Central memory CD4-positive, alpha-beta T cell (primary cell): ENCODE measurements at regions not wholly inside any gene's neighbourhood (a gene's known extent, or its start where the extent isn't known, plus 50 kb on each side); places are given as distances from the start of the nearest gene placed in this dataset.
"Not testable (repeated sequence)": the region's sequence is repeated elsewhere in the genome, so short reads cannot be mapped to it uniquely, and the experiment has no call there.

ENCODE experiments used
- DNase-seq: peaks from one replicate; pipeline ENCODE4 v3.0.0; 2022

DNA sequence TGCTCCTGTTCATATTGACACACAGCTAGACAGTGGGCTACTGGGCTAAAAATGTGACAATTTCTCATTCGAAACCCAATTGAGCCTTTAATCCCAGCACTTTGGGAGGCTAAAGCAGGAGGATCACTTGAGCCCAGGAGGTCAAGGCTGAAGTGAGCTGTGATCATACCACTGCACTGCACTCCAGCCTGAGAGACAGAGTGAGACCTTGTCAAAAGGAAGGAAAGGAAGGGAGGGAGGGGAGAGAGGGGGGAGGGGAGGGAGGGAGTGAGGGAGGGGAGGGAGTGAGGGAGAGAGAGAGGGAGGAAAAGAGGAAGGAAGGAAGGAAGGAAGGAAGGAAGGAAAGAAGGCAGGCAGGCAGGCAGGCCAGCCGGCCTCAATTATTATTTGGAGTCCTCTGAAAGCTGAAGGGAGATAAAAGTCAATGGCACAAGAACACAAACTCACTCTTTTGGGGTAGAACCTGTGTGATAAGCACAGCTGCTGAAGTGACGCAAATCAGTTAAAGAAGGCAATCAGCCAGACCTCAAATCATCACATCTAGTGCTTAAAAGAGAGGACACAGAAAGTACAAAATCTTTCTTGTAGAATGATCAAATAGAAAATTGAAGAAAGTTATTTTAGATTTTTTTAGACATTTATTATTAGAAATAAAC lies 98.1 kb downstream of the CCDC71L start:
- no peak for DNase-seq

DNA sequence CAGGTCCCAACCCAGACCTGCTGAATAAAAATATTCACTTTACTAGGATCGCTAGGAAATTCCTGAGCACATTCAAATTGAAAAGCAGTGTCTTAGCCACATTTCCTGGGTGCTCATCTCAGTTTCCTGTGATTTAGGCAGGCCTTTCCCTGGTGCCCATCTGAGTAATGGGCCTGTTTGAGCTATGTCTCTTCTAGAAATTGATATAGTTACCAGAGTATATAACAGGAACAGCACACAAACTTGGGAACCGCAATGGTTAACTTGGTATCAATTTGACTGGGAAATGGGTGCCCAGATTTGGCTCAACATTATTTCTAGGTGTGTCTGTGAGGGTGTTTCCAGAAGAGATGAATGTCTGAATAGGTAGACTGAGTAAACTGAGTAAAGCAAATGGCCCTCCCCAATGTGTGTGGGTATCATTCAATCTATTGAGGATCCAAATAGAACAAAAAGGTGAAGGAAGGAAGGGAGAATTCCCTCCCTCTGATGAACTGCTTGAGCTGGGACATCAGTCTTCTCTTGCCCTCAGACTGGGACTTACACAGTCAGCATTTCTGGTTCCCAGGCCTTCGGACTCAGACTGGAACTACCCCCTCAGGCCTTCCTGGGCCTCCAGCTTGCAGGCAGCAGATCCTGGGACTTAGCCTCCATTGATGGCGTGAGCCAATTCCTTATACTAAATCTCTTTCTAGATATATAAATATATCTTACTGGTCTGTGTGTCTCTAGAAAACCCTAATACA lies 99.1 kb downstream of the CCDC71L start:
- DNase-seq = no peak

DNA sequence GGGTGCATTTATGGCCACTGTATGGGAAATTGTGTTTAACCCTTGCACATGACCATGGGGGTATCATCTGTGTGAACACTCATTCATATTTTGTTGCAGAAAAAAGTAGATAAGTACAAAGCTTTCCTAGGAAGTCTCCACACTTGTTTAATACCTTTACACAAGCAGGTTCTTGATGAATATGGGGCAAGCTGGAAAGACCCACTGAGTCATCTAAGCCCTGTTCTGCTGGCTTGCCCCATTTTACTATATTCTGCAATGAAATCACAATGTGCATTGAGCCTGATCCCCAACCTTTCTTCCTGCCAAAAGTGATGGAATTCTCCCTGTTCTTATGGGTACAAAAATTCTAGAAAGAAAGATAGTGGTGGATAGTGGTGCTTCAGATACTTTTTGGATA lies 99.8 kb downstream of the CCDC71L start:
- no peak for DNase-seq

DNA sequence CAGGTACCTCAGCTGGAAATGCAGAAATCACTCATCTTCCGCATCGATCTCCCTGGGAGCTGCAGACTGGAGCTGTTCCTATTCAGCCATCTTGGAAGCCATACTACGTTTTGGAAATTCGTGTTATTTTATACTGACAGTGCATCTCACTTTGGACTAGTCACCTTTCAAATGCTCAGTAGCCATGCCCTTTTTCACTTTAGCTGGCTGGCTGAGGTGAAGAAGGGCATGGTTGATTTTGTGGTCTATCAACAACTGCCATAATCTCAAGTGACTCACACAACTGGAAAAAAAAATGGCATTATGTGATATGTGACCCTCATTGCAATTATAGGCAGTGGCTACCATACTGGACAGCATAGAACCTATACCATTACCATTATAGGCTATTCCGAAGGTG lies 100.5 kb downstream of the CCDC71L start:
- DNase-seq = no peak

DNA sequence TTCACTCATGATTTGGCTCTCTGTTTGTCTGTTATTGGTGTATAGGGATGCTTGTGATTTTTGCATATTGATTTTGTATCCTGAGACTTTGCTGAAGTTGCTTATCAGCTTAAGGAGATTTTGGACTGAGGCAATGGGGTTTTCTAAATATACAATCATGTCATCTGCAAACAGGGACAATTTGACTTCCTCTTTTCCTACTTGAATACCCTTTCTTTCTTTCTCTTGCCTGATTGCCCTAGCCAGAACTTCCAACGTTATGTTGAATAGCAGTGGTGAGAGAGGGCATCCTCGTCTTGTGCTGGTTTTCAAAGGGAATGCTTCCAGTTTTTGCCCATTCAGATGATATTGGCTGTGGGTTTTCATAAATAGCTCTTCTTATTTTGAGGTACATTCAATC lies 104.7 kb downstream of the CCDC71L start:
- DNase-seq = not testable (repeated sequence)

DNA sequence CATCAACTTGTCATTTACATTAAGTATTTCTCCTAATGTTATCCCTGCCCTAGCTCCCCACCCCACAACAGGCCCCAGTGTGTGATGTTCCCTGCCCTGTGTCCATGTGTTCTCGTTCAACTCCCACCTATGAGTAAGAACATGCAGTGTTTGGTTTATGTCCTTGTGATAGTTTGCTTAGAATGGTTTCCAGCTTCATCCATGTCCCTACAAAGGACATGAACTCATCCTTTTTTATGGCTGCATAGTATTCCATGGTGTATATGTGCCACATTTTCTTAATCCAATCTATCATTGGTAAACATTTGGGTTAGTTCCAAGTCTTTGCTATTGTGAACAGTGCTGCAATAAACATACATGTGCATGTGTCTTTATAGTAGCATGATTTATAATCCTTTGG lies 106.3 kb downstream of the CCDC71L start:
- not testable (repeated sequence) for DNase-seq

DNA sequence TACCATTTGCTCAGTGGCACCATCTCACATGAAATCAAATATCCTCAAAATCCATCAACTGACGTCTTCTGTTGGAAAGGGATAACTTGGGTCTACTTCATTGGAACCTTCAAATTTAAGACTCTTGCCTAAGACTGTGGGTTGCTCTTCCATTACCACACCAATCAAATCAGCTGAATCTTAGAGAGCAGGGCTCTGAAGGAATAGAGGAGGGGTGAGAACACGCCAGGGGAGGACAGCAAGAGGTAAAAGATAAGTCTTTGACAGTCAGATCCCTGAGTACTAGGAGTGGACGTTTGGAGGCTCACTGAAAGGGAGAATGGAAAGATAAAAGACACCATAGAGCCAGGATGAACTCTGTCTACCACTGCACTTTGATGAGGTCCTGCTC lies 107.5 kb downstream of the CCDC71L start:
- no peak for DNase-seq

DNA sequence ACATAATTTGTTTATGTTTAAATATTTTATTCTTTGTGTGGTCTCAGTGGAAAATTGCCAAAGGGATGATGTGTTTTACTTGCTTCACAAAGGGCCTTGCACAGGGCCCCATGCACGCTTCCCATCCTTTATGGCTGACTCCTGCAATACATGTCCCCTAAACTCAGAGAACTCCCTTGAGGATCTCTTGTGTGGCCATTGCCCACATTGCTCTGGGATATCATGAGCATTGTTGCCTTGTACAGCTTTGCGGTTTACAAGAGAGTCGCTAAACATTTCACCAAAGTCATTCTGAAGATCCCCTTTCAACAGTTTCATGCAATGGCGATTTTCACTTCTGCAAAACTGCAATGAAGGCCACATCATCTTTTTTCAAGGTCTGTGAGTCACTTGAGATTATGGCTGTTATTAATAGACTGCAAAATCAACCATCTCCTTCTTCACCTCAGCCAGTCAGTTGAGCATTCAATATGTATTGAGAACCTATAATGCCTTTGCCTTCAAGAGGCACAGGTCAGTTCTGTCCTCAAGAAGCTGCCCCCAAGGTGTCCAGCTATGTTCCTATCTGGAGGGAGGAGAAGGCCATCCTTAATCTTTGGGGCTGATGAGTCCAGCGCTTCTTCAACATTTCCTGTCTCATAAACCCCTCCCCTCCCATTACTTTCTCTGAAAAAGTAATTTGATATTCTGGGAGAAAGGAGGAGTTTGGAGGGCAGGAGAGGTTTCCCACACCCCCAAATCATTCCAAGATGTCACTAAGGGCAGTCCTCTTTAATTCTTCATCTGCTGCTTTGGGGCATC lies 108.1 kb downstream of the CCDC71L start:
- DNase-seq = no peak

DNA sequence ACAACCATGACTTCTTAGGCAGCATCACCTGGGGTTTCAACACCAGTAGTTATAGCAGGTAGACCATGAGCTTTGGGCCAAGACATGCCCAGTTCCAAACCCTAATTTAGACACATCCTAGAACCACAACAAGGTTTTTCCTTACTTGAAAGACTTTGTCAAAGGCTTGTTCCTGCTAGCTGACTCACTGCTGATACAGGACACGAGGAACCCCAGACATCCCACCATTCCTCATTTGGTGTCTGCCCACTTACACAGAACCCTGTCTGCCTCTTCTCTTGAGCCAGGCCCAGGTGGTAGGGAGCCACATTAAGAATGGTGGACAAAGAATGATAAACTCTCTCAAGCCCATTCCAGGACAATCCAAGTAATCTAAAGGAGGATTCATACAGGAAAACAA lies 109.0 kb downstream of the CCDC71L start:
- DNase-seq = no peak

DNA sequence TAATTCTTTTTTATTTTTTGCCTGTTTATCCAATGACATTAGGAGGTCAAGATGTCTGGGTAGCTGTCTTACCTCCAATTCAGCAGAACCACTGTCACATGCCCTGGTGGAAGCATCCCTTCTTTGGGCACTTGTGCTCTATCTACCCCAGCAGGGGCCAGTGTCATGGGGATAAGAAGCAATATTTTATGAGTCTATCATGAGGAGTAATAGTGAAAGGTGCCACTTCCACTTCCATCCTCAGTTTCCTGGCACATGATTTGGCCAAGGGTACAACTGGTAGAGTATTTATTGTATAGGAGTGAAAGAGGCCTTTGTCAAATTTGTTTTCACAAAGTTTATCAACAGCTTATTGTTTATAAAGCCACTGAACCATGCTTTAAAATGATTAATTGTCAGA lies 112.5 kb downstream of the CCDC71L start:
- no peak for DNase-seq

DNA sequence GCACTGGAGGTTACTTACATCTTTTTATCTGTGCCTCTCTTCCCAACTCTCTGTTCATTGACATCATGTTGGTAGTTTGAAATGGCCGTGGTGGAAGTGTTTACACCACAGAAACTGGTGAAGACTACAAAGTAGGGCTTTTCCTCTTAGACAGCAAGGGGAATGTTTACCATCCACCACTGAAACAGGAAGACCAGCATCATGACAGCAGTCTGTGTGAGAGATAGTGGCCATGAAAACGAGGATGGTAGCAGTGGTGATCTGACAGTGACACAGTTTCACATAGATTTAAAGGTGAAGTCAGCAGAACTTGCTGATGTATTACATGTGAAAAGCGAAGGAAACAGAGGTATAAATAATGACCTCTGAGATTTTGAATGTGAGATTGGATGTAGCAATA lies 115.7 kb downstream of the CCDC71L start:
- DNase-seq = no peak

DNA sequence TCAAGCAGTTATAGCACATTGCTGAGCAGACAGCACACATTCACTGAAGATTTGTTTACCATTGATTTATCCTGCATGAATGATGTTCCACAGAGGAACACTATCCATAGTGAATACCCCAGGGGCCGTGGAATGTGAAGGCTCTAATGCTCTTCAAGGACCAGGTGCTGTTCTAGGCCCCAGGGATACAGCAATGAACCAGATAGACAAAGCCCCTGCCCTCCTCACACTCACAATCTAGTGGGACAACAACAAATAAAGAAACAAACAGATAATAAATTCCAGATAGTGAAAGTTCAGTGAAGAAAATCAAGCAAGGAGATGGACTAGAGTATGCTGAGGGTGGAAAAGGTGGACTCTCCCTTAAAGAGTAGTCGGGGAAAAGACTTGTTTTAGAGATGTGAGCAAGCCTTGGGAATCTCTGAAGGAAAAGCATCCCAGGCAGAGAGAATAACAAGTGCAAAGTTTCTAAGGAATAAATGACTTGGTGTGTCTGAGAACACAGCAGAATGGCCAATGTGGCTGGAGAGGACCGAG lies 117.7 kb downstream of the CCDC71L start:
- no peak for DNase-seq

DNA sequence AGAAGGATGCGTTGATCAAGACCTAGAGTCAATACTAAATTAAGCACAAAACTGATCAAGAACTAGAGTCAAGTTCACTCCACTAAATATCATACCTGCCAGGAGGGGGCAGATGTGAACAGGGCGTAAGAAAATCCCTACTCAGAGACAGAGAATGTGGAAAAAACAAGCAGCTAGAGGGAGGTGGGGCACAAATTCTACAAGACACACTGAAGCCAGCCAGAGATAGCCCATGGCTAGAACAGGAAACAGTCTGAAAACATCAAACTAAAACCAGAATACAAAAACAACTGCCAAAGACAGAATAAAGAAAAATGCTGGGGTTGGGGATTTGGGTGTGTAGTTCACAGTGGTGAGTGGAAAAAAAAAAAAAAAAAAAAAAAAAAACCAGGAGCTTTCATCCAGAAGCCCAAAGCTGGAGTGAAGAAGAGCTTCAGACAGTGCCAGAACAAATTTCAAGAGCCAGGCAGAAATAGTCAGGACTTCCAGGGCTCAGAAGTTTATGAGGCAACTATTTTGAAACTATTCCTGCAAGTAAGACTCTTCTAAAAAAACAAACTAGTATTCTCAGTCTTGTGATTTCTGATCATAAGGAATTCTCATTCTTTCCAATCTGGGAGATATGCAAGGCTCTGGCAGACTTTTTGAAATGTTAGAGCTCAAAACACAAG lies 118.3 kb downstream of the CCDC71L start:
- DNase-seq = peak; percentile 15

DNA sequence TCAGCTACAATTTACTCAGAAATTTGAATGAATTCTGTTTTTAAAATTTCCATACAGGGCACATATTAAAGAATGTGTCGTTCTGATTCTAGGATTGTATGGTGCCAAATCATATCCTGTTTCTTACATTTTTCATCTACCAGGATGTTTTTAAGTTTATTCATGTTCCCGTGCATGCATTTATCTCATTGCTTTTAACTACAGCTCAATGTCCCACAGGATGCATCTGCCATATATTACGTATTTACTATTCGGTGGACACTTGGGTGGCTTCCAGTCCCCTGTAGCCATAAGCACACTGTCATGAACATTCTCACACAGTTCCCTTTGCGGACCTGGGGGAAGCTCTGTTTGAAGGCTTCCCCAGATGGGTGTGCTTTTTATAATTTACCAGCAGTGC lies 122.3 kb downstream of the CCDC71L start:
- DNase-seq = no peak

DNA sequence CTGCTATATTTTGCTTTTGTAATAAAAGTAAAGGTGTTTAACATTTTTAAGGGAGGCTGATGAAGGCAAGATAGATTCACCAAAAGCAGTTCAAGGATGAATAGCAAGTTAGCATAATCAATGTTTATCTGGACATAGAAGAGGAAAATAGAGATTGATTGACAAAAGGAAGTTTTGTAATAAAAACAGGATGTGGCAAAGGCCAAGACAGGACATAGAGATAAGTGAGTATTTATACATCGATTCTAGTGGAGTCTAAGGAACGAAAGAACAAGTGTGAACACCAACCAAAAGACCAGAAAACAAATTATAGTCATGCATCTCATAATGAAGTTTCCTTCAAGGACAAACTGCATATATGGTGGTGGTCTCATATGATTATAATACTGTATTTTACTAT lies 123.8 kb downstream of the CCDC71L start:
- DNase-seq = no peak

DNA sequence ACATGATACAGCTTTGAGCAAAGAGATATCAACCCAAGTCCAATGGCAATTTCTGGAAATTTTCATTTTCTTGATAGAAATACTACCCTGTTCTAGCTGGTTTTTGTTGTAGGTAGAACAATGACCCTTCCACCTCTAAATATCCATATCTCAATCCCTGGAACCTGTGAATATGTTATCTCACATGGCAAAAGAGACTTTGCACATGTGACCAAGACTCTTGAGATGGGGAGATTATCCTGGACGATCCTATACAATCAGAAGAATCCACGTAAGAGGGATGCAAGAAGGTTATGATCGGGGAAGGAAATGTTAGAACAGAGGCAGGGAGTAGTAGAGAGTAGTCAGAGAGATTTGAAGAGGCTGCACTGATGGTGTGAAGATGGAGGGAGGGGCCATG lies 124.9 kb downstream of the CCDC71L start:
- DNase-seq = no peak

DNA sequence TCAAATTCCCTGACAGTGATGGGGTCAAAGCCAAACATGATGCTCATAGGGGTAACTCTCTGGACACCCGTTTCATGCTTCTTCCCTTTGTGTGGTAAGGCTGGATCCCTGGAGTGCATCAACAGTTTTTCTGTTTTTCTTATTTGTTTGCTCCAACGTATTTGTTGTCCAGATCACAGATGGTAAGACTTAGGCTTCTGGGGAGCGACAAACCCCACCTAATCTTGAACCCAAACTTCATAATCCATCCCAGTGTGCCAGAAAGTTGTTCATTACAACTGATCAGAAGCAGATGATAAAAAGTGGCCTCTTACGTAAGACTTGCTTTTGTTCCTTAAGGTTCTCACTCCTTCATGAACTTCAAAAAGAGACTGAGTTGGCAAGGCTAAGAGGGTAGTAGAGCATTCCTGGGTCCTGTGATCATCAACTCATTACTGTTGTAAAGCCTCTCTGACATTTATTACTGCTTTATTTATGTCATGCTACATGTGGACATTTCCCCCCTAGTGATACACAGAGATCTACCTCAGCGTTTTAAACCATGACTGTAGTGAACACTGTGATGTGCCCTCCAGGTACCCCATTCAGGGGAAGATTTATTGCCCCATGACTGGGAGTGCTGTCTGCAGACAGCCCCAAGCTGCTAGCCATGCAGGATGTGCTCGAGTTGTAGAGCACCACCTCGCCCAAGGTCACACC lies 125.6 kb downstream of the CCDC71L start:
- no peak for DNase-seq

DNA sequence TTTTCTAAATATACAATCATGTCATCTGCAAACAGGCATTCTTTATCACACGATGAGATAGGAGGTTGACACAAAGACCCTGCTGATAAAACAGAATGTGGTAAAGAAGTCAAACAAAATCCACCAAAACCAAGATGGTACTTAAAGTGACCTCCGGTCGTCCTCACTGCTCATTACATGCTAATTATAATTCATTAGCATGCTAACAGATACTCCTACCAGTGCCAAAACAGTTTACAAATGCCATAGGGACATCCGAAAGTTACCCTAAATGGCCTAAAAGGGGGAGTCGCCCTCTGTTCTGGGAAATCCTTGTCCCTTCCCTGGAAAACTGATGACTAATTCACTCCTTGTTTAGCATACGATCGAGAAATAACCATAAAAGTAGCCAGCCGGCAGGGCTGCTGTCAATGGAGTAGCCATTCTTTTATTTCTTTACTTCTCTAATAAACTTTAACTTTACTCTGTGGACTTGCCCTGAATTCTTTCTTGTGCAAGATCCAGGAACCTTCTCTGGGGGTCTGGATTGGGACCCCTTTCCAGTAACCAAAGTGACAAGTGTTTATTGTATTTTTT lies 126.6 kb downstream of the CCDC71L start:
- DNase-seq = no peak

DNA sequence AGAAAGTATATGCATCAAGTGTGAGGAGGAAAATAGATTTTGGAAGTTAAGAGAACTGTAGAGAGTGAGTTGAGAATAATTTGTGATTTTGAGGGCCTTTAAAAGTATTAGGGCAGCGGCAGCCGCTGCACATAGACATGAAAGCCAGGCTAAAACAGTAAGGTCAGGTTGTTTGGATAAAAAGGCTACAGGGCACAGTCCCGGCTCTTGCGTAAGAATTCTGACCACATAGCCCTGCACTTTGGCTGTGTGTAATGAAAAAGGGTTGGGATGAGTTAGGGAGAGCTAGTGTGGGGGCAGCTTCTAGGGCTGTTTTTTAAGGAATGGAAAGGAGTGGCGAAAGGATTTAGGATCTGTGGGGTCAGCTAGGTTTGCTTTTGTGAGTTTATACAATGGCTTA lies 130.8 kb downstream of the CCDC71L start:
- not testable (repeated sequence) for DNase-seq

DNA sequence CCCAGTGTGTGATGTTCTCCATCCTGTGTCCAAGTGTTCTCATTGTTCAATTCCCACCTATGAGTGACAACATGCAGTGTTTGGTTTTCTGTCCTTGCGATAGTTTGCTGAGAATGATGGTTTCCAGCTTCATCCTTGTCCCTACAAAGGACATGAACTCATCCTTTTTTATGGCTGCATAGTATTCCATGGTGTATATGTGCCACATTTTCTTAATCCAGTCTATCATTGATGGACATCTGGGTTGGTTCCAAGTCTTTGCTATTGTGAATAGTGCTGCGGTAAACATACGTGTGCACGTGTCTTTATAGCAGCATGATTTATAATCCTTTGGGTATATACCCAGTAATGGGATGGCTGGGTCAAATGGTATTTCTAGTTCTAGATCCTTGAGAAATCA lies 134.3 kb downstream of the CCDC71L start:
- DNase-seq = not testable (repeated sequence)

DNA sequence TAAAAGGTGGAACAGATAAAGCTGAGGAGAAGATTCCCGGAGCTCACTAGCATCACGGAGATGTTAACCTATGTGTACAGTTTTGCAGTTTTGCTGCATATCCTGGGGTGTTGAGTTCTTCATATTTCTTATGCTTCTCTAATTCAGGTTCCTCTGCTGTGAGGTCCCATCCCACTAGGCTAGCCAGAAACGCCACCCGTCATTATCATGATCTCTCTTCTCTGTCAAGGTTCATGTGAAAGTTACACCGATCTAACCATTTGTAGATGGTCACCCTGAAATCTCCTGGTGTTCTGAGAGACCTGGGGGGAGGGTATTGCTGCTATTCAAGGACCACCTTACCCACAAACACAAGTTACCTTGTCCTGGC lies 136.3 kb downstream of the CCDC71L start:
- no peak for DNase-seq

DNA sequence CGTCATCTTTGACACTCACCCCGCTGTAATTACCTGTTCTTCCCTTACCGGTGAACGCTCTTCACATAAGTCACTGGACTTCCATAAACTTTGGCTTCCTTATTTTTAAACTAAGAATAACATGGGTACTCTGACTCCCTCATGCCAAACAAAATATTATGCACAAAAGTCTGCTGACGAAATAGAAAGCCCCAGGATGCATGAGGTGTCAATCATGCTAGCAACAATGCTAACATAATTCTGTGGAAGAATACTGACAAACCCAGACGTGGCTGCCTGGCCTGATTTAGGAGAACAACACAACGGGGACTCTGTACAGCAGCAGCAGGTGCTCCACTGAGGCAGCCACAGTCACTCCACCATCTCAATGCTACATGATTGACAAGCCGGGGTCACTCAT lies 137.5 kb downstream of the CCDC71L start:
- no peak for DNase-seq
